Middle frontal gyrus (tissue), 1 donor: ENCODE measurements at regions not wholly inside any gene's neighbourhood (a gene's known extent, or its start where the extent isn't known, plus 50 kb on each side); places are given as distances from the start of the nearest gene placed in this dataset.
"Not testable (repeated sequence)": the region's sequence is repeated elsewhere in the genome, so short reads cannot be mapped to it uniquely, and the experiment has no call there.

Experiments
- DNase-seq: peaks from one replicate; pipeline ENCODE4 v3.0.0-alpha.2; 2015; ENCODE audit warnings: low spot score; ENCODE audit errors: extremely low spot score

GRCh38 chrX:39039890-39040289 lies 238.6 kb downstream of the MID1IP1 start:
- DNase-seq, result no peak

- no peak for DNase-seq
Observed at GRCh38 chrX:39043838-39044550, 242.7 kb downstream of the MID1IP1 start.

GRCh38 chrX:39047174-39047573 lies 245.9 kb downstream of the MID1IP1 start:
- no peak for DNase-seq

DNA sequence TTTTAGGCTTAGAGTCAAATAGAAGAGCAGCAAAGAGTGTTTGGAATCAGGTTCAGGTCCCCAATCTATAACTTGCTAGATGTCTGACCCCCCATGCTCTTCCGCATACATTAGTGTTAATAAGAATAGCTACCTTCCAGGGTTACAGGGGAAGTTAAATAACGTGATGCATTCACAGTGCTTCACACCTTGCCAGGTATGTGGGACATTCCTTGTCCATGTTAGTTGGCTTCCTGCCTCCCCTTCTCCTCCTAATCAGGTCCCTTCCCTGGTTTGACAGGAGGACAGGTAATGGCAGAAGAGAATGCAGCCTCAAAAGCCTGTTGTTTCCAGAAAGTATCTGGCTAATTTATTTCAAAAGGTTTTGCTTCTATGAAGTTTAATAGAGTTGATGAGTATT lies 248.7 kb downstream of the MID1IP1 start:
- DNase-seq, result no peak

DNA sequence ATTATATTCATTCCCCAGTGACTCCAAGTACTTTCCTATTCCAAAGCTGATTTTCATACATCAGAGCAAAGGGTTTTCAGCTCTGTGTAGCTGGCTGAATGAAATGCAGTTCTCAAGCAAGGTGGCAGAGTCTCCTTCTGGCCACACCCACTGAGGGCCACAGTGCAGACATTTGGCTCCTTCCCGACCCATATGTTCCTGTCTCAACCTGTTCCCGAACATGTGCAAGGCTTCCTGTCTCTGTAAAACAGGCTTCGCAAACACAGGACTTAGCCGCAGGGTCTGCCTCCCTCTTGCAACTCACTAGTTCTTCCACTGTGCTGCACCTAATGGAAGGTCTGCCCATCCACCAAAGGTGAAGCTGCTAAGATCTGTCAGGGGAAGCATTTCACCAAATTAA lies 249.2 kb downstream of the MID1IP1 start:
- DNase-seq, result no peak

DNA sequence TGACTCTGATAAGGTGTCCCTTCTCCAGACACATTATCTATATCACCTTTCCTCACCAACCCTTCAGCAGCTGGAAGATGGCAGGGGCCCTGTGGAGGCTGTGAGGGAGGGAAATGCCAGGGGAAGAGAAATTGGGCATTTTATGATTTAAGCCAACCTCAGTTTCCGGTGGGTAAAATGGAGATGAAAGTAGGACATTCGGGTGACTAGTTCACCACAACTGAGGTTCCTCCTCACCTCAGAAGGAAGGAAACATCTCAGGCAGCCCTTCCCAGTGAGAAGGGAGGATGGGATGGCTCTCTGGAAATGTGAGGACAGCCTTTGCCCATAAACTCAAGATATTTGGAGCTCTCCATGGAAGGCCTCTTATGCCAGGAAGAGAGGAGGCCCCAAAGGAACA lies 251.5 kb downstream of the MID1IP1 start:
- no peak for DNase-seq

DNA sequence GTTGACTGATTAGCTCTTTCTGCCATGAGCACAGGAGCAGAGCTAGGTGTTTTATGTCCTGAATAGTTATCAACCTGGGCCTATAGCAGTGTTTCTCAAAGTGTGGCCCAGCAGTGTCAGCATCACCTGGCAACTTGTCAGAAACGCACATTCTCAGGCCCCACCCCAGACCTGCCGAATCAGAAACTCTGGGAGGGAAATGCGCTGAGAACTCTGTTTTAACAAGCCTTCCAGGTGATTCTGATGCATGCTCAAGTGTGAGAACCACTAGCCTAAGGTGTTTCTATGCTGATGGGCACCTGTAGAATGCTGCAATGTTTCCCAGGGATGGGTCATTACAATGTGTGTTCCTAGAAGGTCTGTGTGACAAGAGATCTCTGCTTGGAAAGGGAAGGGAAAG lies 257.5 kb downstream of the MID1IP1 start:
- no peak for DNase-seq

GRCh38 chrX:39059866-39060265 lies 258.6 kb downstream of the MID1IP1 start:
- DNase-seq, result no peak

DNA sequence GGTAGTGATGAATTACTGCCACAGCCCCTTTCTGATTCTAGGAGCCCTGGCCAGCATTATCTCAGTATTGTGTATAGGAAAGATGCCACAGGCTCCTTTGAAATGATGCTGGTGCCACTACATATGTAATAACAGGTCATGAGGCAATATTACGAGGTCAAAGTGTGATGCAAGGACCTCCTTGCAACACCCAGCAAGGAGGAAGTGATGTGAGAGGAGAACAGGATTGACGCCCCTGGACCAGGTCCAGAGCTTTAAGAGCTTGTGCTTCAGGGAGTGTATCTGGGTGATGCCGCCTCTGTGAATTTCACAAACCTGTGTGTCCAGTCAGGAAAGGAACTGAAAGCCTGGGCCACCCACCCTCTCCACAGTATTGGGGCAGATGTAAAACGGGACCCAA lies 261.8 kb downstream of the MID1IP1 start:
- DNase-seq, result no peak

DNA sequence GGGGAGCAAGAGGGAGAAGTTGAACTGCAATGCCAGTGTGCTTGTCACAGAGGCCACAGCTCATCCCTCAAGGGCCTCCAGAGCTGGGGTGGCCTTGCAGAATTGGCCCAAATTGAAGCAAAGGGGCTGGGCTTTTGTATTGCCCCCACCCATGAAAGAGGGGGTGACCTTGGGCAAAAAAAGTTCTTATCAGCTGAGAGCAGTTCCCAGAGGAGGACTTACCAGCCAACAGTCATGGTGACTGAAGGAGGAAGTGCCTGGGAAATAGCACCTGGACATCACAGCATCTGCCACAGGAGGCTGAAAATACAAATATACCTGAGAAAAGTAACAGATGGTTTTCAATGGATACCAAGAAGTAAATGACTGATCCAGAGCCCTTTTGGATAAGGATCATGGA lies 262.4 kb downstream of the MID1IP1 start:
- DNase-seq, result no peak

GRCh38 chrX:39065051-39065871 lies 264.0 kb downstream of the MID1IP1 start:
- DNase-seq, result peak; percentile 2

GRCh38 chrX:39067866-39068265 lies 266.6 kb downstream of the MID1IP1 start:
- DNase-seq, result no peak

DNA sequence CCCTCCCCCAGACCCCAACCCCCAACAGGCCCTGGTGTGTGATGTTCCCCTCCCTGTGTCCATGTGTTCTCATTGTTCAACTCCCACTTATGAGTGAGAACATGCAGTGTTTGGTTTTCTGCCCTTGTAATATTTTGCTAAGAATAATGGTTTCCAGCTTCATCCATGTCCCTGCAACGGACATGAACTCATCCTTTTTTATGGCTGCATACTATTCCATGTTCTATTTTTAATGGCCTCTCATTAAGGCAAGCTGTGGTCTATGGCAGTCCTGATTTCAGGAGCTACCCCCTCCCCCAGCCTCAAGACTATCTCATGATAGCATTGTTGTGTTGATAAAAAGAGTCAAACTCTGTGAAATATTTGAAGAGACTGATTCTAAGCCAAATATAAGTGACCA lies 267.4 kb downstream of the MID1IP1 start:
- not testable (repeated sequence) for DNase-seq

DNA sequence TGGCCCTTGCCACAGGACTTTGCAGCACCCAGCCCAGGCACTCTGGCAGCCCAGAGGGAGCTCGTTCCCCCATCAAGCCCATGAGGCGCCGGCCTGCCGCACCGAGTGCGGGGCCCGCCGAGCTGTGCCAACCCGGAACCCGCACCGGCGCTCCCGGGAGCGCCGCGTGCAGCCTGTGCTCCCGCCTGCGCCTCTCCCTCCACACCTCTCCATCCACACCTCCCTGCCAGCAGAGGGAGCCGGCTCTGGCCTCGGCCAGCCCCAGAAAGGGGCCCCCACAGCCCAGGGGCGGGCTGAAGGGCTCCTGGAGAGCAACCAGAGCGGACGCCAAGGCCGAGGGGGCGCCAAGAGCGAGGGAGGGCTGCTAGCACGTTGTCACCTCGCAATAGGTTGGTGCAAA lies 268.8 kb downstream of the MID1IP1 start:
- DNase-seq, result no peak

GRCh38 chrX:39073131-39073530 lies 271.9 kb downstream of the MID1IP1 start:
- DNase-seq, result no peak

DNA sequence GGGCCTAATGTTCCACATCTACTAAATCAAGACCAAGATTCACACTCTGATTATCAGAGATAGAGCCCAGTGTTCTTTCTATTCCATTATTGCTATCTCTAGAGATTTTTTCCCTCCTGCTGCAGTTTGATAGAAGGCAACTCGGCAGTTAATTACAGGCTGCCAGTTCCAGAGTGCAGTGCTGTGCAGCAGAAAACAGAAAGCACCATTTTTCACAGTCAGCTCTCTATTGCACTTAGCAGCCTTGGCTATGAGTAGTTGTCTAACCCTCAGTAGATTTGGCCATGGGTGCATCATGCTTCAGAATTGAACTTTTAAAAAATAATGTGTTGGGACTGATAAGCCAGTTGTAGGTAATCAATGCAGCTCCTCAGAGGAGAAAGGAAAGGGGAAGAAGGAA lies 295.3 kb downstream of the MID1IP1 start:
- no peak for DNase-seq

- DNase-seq, result no peak
Observed at GRCh38 chrX:39104745-39105144, 303.5 kb downstream of the MID1IP1 start.

DNA sequence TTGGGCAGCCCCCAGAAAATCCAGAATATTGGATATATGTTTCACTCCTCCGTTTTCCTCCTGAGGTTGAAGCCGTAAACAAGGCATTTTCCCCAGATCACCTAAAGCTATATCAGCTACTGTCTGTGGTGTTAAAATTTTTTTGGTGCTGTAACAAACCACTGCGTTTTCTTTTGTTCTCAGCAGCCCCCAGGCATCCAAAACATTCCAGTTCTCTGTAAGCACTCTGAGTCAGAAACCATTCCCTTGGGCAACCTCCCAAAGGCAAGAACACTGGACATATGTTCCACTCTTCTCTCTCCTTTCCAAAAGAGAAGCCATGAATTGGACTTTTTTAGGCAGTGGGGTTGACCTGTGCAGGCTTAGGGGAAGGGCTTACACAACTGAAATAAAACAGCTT lies 310.9 kb downstream of the MID1IP1 start:
- DNase-seq, result no peak

DNA sequence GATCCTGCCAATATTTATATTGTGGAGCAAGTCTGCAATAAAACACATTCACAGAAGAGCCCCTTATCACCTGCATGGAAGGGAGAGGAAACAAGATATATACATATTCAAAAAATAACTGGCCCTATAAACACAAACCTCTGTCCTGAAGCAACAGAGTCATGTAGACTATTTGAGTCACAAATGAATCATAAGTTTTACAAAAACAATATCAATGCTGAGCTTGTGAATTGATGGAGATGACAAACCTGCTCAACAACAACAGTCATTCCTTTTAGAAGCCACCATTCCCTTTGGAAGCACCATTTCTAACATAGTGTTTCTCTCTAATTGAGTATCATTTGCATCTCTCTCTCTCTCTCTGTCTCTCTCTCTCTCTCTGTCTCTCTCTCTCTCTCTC lies 313.9 kb downstream of the MID1IP1 start:
- DNase-seq, result no peak

DNA sequence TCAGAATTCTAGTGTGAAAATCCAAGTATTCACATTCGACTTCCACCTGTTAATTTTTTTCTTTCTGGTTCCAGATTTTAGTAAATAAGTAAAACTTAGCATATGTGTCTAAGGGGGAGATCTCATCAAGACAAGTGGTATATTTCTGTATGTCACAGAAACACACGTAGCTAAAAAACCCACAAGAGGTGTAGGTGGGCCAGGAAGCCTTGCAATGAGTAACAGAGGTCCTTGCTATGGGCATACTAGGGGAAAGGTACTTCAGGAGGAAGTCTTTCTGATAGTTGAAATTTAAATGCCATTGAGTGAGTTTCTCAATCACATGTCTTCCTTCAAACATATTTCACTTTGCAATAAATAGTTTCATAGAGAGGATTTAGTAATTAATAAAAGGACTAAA lies 315.8 kb downstream of the MID1IP1 start:
- DNase-seq, result no peak

GRCh38 chrX:39121903-39122302 lies 320.6 kb downstream of the MID1IP1 start:
- no peak for DNase-seq

DNA sequence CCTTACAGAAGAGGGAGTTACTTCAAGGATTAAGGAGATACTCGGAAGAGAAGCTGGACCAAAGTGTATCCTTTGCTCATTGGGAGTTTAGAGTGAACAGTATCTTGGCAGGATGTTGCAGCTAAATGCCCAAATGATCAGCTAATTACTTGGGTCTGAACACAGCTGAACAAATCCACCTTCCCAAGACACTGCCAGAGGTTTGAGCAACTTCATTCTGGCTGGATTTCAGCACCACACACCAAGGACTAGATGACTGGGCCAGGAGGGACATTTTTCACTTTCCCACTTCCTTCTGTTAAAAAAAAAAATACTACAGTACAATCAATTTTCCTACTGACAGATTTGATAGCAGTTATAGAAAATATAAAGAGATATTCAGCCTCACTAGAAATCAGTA lies 324.6 kb downstream of the MID1IP1 start:
- DNase-seq, result no peak

- DNase-seq, result no peak
Observed at GRCh38 chrX:39133971-39134370, 332.7 kb downstream of the MID1IP1 start.
